Bronchial epithelial cell (primary cell): ENCODE measurements at regions not wholly inside any gene's neighbourhood (a gene's known extent, or its start where the extent isn't known, plus 50 kb on each side); places are given as distances from the start of the nearest gene placed in this dataset.

Experiments used
- DNase-seq: peaks from one replicate; pipeline ENCODE4 v3.0.0-alpha.2; 2010; ENCODE audit warnings: low read depth
- FAIRE-seq: peaks from 2 replicates; lab custom pipeline; 2011; peaks lifted over from hg19 to GRCh38; lab: Jason Lieb, UNC
- H3K27me3 ChIP-seq: 2 replicates; pipeline ENCODE4 v1.5.1; 2011; ENCODE audit warnings: low read length; ENCODE audit not compliant: control insufficient read depth, insufficient read depth
- H3K36me3 ChIP-seq: 2 replicates; pipeline ENCODE4 v1.5.1; 2011; ENCODE audit warnings: low read length; ENCODE audit not compliant: control insufficient read depth, insufficient read depth
- H3K4me3 ChIP-seq: 2 replicates; pipeline ENCODE4 v1.5.1; 2011; ENCODE audit warnings: mild to moderate bottlenecking, low read depth, low read length, control low read depth
- CTCF ChIP-seq: IDR thresholded peaks from 2 replicates; pipeline ENCODE4 v1.5.1; 2011; ENCODE audit warnings: mild to moderate bottlenecking, moderate library complexity, low read length, control low read depth, inconsistent platforms; ENCODE audit not compliant: insufficient read depth, severe bottlenecking

GRCh38 chrX:138034136-138034535 lies 468.2 kb downstream of the ZIC3 start:
- no peak for FAIRE-seq
- no peak for DNase-seq
- Histone ChIP-seq H3K4me3 (no peak overlapping the region), H3K27me3 (no peaks in the 10 kb centered on the region), H3K36me3 (no peaks in the 10 kb centered on the region)
- TF ChIP-seq CTCF: no peak

- FAIRE-seq: no peak
- TF ChIP-seq CTCF: no peak
- Histone ChIP-seq H3K36me3 (no peaks in the 10 kb centered on the region), H3K27me3 (no peaks in the 10 kb centered on the region), H3K4me3 (no peak overlapping the region)
- no peak for DNase-seq
Observed at GRCh38 chrX:138037548-138037947, 471.6 kb downstream of the ZIC3 start.

GRCh38 chrX:138057883-138058282 lies 492.0 kb downstream of the ZIC3 start:
- DNase-seq (no peak), FAIRE-seq (no peak)
- no peak for TF ChIP-seq CTCF
- no peak overlapping the region for H3K4me3 ChIP-seq
- H3K36me3 ChIP-seq: no peaks in the 10 kb centered on the region
- no peaks in the 10 kb centered on the region for H3K27me3 ChIP-seq

- Histone ChIP-seq H3K36me3 (no peaks in the 10 kb centered on the region), H3K27me3 (no peaks in the 10 kb centered on the region), H3K4me3 (no peak overlapping the region)
- no peak for DNase-seq
- TF ChIP-seq CTCF: no peak
- no peak for FAIRE-seq
Observed at GRCh38 chrX:138058931-138059330, 493.0 kb downstream of the ZIC3 start.

GRCh38 chrX:138067415-138067814 lies 501.5 kb downstream of the ZIC3 start:
- no peaks in the 10 kb centered on the region for H3K36me3 ChIP-seq
- DNase-seq (no peak), FAIRE-seq (no peak)
- H3K27me3 ChIP-seq: no peaks in the 10 kb centered on the region
- no peak for TF ChIP-seq CTCF
- no peak overlapping the region for H3K4me3 ChIP-seq

- no peak overlapping the region for H3K4me3 ChIP-seq
- TF ChIP-seq CTCF: no peak
- DNase-seq (no peak), FAIRE-seq (no peak)
- H3K36me3 ChIP-seq: no peaks in the 10 kb centered on the region
- H3K27me3 ChIP-seq: no peaks in the 10 kb centered on the region
Observed at GRCh38 chrX:138073626-138074025, 507.7 kb downstream of the ZIC3 start.
